WTC11 (cell line): ENCODE measurements at regions not wholly inside any gene's neighbourhood (a gene's known extent, or its start where the extent isn't known, plus 50 kb on each side); places are given as distances from the start of the nearest gene placed in this dataset.

Experiments used
- CREM ChIP-seq: sonication (generic); formaldehyde crosslinking; IDR thresholded peaks from 2 replicates; pipeline ENCODE4 v1.8.1; 2022; ENCODE audit warnings: mild to moderate bottlenecking, missing genetic modification reagents, moderate library complexity
- ESRRA ChIP-seq: sonication (generic); formaldehyde crosslinking; IDR thresholded peaks from 2 replicates; pipeline ENCODE4 v1.8.1; 2022; ENCODE audit warnings: mild to moderate bottlenecking, missing genetic modification reagents, borderline replicate concordance
- FOXK1 ChIP-seq: sonication (generic); formaldehyde crosslinking; IDR thresholded peaks from 2 replicates; pipeline ENCODE4 v1.8.0; 2022; ENCODE audit warnings: mild to moderate bottlenecking, moderate library complexity, missing genetic modification reagents
- GABPB1 ChIP-seq: sonication (generic); formaldehyde crosslinking; IDR thresholded peaks from 2 replicates; pipeline ENCODE4 v1.8.1; 2023; ENCODE audit warnings: mild to moderate bottlenecking, missing genetic modification reagents
- MAX ChIP-seq: sonication (generic); formaldehyde crosslinking; IDR thresholded peaks from 2 replicates; pipeline ENCODE4 v1.8.0; 2022; ENCODE audit warnings: mild to moderate bottlenecking, missing genetic modification reagents
- NR1H2 ChIP-seq: sonication (generic); formaldehyde crosslinking; IDR thresholded peaks from 2 replicates; pipeline ENCODE4 v1.9.0; 2021; ENCODE audit warnings: mild to moderate bottlenecking, moderate library complexity, missing genetic modification reagents
- TCF7 ChIP-seq: sonication (generic); formaldehyde crosslinking; IDR thresholded peaks from 2 replicates; pipeline ENCODE4 v1.8.0; 2022; ENCODE audit warnings: mild to moderate bottlenecking, low read depth, missing genetic modification reagents, moderate library complexity
- ZNF138 ChIP-seq: sonication (generic); formaldehyde crosslinking; conservative IDR thresholded peaks from 2 replicates; pipeline ENCODE4 v1.8.1; 2022; ENCODE audit warnings: mild to moderate bottlenecking, moderate library complexity, missing genetic modification reagents
- ZNF281 ChIP-seq: sonication (generic); formaldehyde crosslinking; IDR thresholded peaks from 2 replicates; pipeline ENCODE4 v1.8.0; 2023; ENCODE audit warnings: mild to moderate bottlenecking, missing genetic modification reagents
- TF ChIP-seq, protein P1 (sequence below): fragments of 200-600 bp; IDR thresholded peaks from 2 replicates; pipeline ENCODE4 v1.8.0; 2022; ENCODE audit warnings: antibody characterized with exemption
- TF ChIP-seq, protein P2 (sequence below): sonication (generic); formaldehyde crosslinking; IDR thresholded peaks from 2 replicates; pipeline ENCODE4 v1.8.1; 2022; ENCODE audit warnings: low read depth, missing genetic modification reagents, borderline replicate concordance
- TF ChIP-seq, protein P3 (sequence below): sonication (generic); formaldehyde crosslinking; IDR thresholded peaks from 2 replicates; pipeline ENCODE4 v1.8.1; 2023; ENCODE audit warnings: mild to moderate bottlenecking, missing genetic modification reagents

- TF ChIP-seq, protein P1, sequence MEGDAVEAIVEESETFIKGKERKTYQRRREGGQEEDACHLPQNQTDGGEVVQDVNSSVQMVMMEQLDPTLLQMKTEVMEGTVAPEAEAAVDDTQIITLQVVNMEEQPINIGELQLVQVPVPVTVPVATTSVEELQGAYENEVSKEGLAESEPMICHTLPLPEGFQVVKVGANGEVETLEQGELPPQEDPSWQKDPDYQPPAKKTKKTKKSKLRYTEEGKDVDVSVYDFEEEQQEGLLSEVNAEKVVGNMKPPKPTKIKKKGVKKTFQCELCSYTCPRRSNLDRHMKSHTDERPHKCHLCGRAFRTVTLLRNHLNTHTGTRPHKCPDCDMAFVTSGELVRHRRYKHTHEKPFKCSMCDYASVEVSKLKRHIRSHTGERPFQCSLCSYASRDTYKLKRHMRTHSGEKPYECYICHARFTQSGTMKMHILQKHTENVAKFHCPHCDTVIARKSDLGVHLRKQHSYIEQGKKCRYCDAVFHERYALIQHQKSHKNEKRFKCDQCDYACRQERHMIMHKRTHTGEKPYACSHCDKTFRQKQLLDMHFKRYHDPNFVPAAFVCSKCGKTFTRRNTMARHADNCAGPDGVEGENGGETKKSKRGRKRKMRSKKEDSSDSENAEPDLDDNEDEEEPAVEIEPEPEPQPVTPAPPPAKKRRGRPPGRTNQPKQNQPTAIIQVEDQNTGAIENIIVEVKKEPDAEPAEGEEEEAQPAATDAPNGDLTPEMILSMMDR, result no peak
- TF ChIP-seq, protein P2, sequence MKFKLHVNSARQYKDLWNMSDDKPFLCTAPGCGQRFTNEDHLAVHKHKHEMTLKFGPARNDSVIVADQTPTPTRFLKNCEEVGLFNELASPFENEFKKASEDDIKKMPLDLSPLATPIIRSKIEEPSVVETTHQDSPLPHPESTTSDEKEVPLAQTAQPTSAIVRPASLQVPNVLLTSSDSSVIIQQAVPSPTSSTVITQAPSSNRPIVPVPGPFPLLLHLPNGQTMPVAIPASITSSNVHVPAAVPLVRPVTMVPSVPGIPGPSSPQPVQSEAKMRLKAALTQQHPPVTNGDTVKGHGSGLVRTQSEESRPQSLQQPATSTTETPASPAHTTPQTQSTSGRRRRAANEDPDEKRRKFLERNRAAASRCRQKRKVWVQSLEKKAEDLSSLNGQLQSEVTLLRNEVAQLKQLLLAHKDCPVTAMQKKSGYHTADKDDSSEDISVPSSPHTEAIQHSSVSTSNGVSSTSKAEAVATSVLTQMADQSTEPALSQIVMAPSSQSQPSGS (CRISPR knock-in tag), result no peak
- TF ChIP-seq GABPB1, result no peak
- TF ChIP-seq, protein P3, sequence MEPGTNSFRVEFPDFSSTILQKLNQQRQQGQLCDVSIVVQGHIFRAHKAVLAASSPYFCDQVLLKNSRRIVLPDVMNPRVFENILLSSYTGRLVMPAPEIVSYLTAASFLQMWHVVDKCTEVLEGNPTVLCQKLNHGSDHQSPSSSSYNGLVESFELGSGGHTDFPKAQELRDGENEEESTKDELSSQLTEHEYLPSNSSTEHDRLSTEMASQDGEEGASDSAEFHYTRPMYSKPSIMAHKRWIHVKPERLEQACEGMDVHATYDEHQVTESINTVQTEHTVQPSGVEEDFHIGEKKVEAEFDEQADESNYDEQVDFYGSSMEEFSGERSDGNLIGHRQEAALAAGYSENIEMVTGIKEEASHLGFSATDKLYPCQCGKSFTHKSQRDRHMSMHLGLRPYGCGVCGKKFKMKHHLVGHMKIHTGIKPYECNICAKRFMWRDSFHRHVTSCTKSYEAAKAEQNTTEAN (CRISPR knock-in tag), result no peak
- TF ChIP-seq ZNF281 (CRISPR knock-in tag), result no peak
- no peak for TF ChIP-seq CREM (CRISPR knock-in tag)
- TF ChIP-seq NR1H2, result no peak
- no peak for TF ChIP-seq MAX (CRISPR knock-in tag)
- no peak for TF ChIP-seq ESRRA (CRISPR knock-in tag)
- no peak for TF ChIP-seq FOXK1
- TF ChIP-seq ZNF138, result no peak
- TF ChIP-seq TCF7, result no peak
These were observed 76.6 kb upstream of the ABCA1 start for GRCh38 chr9:105004466-105005090.
